Bronchial epithelial cell (primary cell): ENCODE measurements at regions not wholly inside any gene's neighbourhood (a gene's known extent, or its start where the extent isn't known, plus 50 kb on each side); places are given as distances from the start of the nearest gene placed in this dataset.
"Not testable (repeated sequence)": the region's sequence is repeated elsewhere in the genome, so short reads cannot be mapped to it uniquely, and the experiment has no call there.

Experiments used
- DNase-seq: peaks from one replicate; pipeline ENCODE4 v3.0.0-alpha.2; 2010; ENCODE audit warnings: low read depth
- FAIRE-seq: peaks from 2 replicates; lab custom pipeline; 2011; peaks lifted over from hg19 to GRCh38; lab: Jason Lieb, UNC
- H3K27me3 ChIP-seq: 2 replicates; pipeline ENCODE4 v1.5.1; 2011; ENCODE audit warnings: low read length; ENCODE audit not compliant: control insufficient read depth, insufficient read depth
- H3K36me3 ChIP-seq: 2 replicates; pipeline ENCODE4 v1.5.1; 2011; ENCODE audit warnings: low read length; ENCODE audit not compliant: control insufficient read depth, insufficient read depth
- H3K4me3 ChIP-seq: 2 replicates; pipeline ENCODE4 v1.5.1; 2011; ENCODE audit warnings: mild to moderate bottlenecking, low read depth, low read length, control low read depth
- TF ChIP-seq, protein P1 (sequence below): IDR thresholded peaks from 2 replicates; pipeline ENCODE4 v1.5.1; 2011; ENCODE audit warnings: mild to moderate bottlenecking, moderate library complexity, low read length, control low read depth, inconsistent platforms; ENCODE audit not compliant: insufficient read depth, severe bottlenecking

DNA sequence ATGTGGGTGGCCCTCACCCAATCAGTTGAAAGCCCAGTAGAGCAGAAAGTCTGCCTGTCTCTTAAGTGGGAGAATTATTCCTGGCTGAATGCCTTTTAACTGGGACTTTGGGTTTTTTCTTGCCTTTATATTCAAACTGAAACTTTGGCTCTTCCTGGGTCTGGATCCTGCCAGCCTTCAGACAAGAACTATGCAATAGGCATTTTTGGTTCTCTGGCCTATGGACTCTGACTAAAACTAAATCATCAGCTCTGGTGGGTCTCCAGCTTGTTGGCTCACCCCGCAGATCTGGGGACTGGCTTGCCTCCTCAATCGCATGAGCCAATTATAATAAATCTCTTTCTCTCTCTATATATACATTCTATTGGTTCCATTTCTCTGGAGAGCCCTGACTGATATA, 173.0 kb upstream of the IGF1 start:
- no peak for FAIRE-seq
- no peaks in the 10 kb centered on the region for H3K36me3 ChIP-seq
- TF ChIP-seq, protein P1, sequence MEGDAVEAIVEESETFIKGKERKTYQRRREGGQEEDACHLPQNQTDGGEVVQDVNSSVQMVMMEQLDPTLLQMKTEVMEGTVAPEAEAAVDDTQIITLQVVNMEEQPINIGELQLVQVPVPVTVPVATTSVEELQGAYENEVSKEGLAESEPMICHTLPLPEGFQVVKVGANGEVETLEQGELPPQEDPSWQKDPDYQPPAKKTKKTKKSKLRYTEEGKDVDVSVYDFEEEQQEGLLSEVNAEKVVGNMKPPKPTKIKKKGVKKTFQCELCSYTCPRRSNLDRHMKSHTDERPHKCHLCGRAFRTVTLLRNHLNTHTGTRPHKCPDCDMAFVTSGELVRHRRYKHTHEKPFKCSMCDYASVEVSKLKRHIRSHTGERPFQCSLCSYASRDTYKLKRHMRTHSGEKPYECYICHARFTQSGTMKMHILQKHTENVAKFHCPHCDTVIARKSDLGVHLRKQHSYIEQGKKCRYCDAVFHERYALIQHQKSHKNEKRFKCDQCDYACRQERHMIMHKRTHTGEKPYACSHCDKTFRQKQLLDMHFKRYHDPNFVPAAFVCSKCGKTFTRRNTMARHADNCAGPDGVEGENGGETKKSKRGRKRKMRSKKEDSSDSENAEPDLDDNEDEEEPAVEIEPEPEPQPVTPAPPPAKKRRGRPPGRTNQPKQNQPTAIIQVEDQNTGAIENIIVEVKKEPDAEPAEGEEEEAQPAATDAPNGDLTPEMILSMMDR = no peak
- no peak for DNase-seq
- no peaks in the 10 kb centered on the region for H3K27me3 ChIP-seq
- no peak overlapping the region for H3K4me3 ChIP-seq

- DNase-seq = no peak
- no peak for FAIRE-seq
- TF ChIP-seq, protein P1 = no peak
- H3K36me3 ChIP-seq = no peaks in the 10 kb centered on the region
- H3K27me3 ChIP-seq = no peaks in the 10 kb centered on the region
- no peak overlapping the region for H3K4me3 ChIP-seq
Observed at GRCh38 chr12:102652645-102653313, 172.4 kb upstream of the IGF1 start.

DNA sequence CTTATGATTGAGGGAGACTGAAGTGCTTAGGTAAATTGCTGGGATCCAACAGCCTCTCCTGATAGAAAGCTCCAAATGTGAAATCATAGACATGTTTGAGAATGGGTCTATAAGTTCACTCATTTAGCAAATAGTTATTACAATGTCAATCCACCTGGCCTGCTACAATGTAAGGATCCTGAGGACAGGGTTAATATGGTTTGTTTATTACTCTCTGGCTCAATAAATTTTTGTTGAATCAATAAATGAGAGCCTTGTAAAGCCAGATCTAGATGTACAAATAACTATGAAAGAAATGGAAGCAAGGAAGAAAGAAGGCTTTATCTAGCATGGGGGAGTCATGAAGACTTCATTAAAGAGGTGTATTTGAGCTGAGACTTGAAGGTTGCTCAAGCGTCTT, 165.6 kb upstream of the IGF1 start:
- Histone ChIP-seq H3K27me3 (no peaks in the 10 kb centered on the region), H3K36me3 (no peaks in the 10 kb centered on the region), H3K4me3 (no peak overlapping the region)
- FAIRE-seq (no peak), DNase-seq (no peak)
- TF ChIP-seq, protein P1 = no peak

GRCh38 chr12:102643879-102644575, 163.7 kb upstream of the IGF1 start:
- TF ChIP-seq, protein P1 = no peak
- no peak for FAIRE-seq
- Histone ChIP-seq H3K27me3 (no peaks in the 10 kb centered on the region), H3K4me3 (no peak overlapping the region), H3K36me3 (no peaks in the 10 kb centered on the region)
- no peak for DNase-seq

GRCh38 chr12:102642199-102642598, 161.8 kb upstream of the IGF1 start:
- Histone ChIP-seq H3K27me3 (no peaks in the 10 kb centered on the region), H3K36me3 (no peaks in the 10 kb centered on the region), H3K4me3 (no peak overlapping the region)
- no peak for FAIRE-seq
- TF ChIP-seq, protein P1 = no peak
- no peak for DNase-seq

DNA sequence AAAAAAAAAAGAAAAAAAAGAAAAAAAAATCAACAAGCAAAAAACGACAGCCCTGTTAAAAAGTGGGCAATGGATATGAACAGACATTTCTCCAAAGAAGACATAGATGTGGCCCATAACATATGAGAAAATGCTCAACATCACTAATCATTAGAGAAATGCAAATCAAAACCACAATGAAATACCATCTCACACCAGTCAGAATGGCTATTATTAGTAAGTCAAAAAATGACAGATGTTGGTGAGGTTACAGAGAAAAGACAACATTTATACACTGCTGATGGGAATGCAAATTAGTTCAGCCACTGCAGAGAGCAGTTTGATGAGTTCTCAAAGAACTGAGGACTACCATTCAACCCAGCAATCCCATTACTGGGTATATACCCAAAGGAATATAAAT, 160.3 kb upstream of the IGF1 start:
- not testable (repeated sequence) for H3K4me3 ChIP-seq, FAIRE-seq, DNase-seq, H3K27me3 ChIP-seq, H3K36me3 ChIP-seq
